ENCODE measurements at regions not wholly inside any gene's neighbourhood (a gene's known extent, or its start where the extent isn't known, plus 50 kb on each side); places are given as distances from the start of the nearest gene placed in this dataset.

DNA sequence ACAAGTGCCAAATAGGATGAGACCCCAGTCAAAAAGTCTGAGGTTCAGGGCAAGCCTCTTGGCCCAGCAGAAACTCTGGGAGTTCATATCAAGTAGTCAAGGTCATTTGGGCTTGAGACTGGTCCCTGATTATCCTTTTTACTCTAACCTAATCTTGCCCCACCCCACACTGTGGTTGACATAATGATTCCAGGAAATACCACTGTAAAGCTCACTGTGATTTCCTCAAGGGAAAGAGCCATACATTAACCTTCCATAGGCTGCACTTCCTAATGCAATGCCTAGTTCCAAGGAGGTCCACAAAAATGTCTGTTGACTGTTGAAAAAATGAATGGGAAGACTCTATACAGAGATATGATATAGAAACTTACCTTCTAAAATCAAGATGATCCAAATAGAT lies 52.9 kb upstream of the CHCHD3 start:
- Histone ChIP-seq H3K4me3 (no peak overlapping the region), H2AFZ (ENCODE audit: control insufficient read depth, low read depth, low read length) (no peak overlapping the region), H3K79me2 (ENCODE audit: control insufficient read depth, insufficient read depth, low read length) (no peaks in the 10 kb centered on the region), H3K4me1 (ENCODE audit: control insufficient read depth, insufficient read depth, low read length) (no peaks in the 10 kb centered on the region), H3K4me2 (ENCODE audit: control insufficient read depth, insufficient read depth) (no peak overlapping the region), H4K20me1 (ENCODE audit: control insufficient read depth, insufficient read depth) (no peaks in the 10 kb centered on the region), H3K9me3 (replicated peaks; ENCODE audit: control insufficient read depth, insufficient read depth, low read length) (no peaks in the 10 kb centered on the region), H3K27ac (ENCODE audit: control insufficient read depth, insufficient read depth) (no peak overlapping the region), H3K9ac (ENCODE audit: control insufficient read depth, insufficient read depth, low read length) (no peak overlapping the region), H3K36me3 (ENCODE audit: control insufficient read depth in 2 of 2, insufficient read depth in 2 of 2, low read length in 1 of 2) (no peaks in the 10 kb centered on the region), H3K27me3 (replicated peaks in 1 of 2; ENCODE audit: control insufficient read depth in 2 of 2, insufficient read depth in 2 of 2, low read length in 1 of 2) (peaks cover 0 to 5% of the 10 kb centered on the region in 2 experiments; a peak in 1 of 4 replicates)
- intact Hi-C loops (cut with micrococcal nuclease; ENCODE audit: unreplicated experiment): no loop called here
- DNase-seq (ENCODE audit: low read depth, low spot score): no peak
- ATAC-seq: no peak
- ChIA-PET POLR2A (interaction anchor here (0.6 kb wide), 2 partner anchors 12 to 423 kb away, joined by 3 to 4 read pairs; no protein-coding TSS in a partner anchor), SMC1A (ENCODE audit: uncharacterized antibody, unreplicated experiment) (no interaction called here), CTCF (interaction anchor here (2.3 kb wide), 1 partner anchor 425 kb away, joined by 5 read pairs; no protein-coding TSS in a partner anchor), RAD21 (ENCODE audit: unreplicated experiment) (no interaction called here)
- in situ Hi-C loops (cut with MboI): no loop called here
- FAIRE-seq: no peak
- no TSS peak for BruUV-seq (replicated peaks)
- no peak for TF ChIP-seq KLF5 (IDR thresholded peaks at IDR 0.05; ENCODE audit: partially characterized antibody)
- no peak for TF ChIP-seq PAX5 (IDR thresholded peaks at IDR 0.05; ENCODE audit: borderline replicate concordance, low read depth, low read length)
- TF ChIP-seq, protein P1, sequence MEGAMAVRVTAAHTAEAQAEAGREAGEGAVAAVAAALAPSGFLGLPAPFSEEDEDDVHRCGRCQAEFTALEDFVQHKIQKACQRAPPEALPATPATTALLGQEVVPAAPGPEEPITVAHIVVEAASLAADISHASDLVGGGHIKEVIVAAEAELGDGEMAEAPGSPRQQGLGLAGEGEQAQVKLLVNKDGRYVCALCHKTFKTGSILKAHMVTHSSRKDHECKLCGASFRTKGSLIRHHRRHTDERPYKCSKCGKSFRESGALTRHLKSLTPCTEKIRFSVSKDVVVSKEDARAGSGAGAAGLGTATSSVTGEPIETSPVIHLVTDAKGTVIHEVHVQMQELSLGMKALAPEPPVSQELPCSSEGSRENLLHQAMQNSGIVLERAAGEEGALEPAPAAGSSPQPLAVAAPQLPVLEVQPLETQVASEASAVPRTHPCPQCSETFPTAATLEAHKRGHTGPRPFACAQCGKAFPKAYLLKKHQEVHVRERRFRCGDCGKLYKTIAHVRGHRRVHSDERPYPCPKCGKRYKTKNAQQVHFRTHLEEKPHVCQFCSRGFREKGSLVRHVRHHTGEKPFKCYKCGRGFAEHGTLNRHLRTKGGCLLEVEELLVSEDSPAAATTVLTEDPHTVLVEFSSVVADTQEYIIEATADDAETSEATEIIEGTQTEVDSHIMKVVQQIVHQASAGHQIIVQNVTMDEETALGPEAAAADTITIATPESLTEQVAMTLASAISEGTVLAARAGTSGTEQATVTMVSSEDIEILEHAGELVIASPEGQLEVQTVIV (IDR thresholded peaks at IDR 0.05; ENCODE audit: borderline replicate concordance, partially characterized antibody): no peak
- no peak for TF ChIP-seq MTA2 (IDR thresholded peaks at IDR 0.05; ENCODE audit: low read depth)
- TF ChIP-seq, protein P2, sequence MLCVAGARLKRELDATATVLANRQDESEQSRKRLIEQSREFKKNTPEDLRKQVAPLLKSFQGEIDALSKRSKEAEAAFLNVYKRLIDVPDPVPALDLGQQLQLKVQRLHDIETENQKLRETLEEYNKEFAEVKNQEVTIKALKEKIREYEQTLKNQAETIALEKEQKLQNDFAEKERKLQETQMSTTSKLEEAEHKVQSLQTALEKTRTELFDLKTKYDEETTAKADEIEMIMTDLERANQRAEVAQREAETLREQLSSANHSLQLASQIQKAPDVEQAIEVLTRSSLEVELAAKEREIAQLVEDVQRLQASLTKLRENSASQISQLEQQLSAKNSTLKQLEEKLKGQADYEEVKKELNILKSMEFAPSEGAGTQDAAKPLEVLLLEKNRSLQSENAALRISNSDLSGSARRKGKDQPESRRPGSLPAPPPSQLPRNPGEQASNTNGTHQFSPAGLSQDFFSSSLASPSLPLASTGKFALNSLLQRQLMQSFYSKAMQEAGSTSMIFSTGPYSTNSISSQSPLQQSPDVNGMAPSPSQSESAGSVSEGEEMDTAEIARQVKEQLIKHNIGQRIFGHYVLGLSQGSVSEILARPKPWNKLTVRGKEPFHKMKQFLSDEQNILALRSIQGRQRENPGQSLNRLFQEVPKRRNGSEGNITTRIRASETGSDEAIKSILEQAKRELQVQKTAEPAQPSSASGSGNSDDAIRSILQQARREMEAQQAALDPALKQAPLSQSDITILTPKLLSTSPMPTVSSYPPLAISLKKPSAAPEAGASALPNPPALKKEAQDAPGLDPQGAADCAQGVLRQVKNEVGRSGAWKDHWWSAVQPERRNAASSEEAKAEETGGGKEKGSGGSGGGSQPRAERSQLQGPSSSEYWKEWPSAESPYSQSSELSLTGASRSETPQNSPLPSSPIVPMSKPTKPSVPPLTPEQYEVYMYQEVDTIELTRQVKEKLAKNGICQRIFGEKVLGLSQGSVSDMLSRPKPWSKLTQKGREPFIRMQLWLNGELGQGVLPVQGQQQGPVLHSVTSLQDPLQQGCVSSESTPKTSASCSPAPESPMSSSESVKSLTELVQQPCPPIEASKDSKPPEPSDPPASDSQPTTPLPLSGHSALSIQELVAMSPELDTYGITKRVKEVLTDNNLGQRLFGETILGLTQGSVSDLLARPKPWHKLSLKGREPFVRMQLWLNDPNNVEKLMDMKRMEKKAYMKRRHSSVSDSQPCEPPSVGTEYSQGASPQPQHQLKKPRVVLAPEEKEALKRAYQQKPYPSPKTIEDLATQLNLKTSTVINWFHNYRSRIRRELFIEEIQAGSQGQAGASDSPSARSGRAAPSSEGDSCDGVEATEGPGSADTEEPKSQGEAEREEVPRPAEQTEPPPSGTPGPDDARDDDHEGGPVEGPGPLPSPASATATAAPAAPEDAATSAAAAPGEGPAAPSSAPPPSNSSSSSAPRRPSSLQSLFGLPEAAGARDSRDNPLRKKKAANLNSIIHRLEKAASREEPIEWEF (IDR thresholded peaks at IDR 0.05; ENCODE audit: insufficient replicate concordance, low read depth, low read length): no peak
- TF ChIP-seq, protein P3, sequence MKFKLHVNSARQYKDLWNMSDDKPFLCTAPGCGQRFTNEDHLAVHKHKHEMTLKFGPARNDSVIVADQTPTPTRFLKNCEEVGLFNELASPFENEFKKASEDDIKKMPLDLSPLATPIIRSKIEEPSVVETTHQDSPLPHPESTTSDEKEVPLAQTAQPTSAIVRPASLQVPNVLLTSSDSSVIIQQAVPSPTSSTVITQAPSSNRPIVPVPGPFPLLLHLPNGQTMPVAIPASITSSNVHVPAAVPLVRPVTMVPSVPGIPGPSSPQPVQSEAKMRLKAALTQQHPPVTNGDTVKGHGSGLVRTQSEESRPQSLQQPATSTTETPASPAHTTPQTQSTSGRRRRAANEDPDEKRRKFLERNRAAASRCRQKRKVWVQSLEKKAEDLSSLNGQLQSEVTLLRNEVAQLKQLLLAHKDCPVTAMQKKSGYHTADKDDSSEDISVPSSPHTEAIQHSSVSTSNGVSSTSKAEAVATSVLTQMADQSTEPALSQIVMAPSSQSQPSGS (IDR thresholded peaks at IDR 0.05; ENCODE audit: low read length): no peak
- no peak for TF ChIP-seq TARDBP (IDR thresholded peaks at IDR 0.05; ENCODE audit: borderline replicate concordance)
- no peak for TF ChIP-seq NFYA (IDR thresholded peaks at IDR 0.05; ENCODE audit: borderline replicate concordance, low read depth, low read length)
- TF ChIP-seq, protein P4, sequence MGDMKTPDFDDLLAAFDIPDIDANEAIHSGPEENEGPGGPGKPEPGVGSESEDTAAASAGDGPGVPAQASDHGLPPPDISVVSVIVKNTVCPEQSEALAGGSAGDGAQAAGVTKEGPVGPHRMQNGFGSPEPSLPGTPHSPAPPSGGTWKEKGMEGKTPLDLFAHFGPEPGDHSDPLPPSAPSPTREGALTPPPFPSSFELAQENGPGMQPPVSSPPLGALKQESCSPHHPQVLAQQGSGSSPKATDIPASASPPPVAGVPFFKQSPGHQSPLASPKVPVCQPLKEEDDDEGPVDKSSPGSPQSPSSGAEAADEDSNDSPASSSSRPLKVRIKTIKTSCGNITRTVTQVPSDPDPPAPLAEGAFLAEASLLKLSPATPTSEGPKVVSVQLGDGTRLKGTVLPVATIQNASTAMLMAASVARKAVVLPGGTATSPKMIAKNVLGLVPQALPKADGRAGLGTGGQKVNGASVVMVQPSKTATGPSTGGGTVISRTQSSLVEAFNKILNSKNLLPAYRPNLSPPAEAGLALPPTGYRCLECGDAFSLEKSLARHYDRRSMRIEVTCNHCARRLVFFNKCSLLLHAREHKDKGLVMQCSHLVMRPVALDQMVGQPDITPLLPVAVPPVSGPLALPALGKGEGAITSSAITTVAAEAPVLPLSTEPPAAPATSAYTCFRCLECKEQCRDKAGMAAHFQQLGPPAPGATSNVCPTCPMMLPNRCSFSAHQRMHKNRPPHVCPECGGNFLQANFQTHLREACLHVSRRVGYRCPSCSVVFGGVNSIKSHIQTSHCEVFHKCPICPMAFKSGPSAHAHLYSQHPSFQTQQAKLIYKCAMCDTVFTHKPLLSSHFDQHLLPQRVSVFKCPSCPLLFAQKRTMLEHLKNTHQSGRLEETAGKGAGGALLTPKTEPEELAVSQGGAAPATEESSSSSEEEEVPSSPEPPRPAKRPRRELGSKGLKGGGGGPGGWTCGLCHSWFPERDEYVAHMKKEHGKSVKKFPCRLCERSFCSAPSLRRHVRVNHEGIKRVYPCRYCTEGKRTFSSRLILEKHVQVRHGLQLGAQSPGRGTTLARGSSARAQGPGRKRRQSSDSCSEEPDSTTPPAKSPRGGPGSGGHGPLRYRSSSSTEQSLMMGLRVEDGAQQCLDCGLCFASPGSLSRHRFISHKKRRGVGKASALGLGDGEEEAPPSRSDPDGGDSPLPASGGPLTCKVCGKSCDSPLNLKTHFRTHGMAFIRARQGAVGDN (IDR thresholded peaks at IDR 0.05): no peak

All from GM12878 (cell line).